Vagina (tissue), 2 donors: ENCODE measurements at regions not wholly inside any gene's neighbourhood (a gene's known extent, or its start where the extent isn't known, plus 50 kb on each side); places are given as distances from the start of the nearest gene placed in this dataset.

ENCODE experiments used
- DNase-seq, 2 donors: peaks; one replicate each; pipeline ENCODE4 v3.0.0-alpha.2; 2017; ENCODE audit errors: extremely low spot score in 2 of 2
- H3K27ac ChIP-seq: fragments of 200-600 bp; sonication (generic); one replicate; pipeline ENCODE4 v1.5.1; 2019
- H3K27me3 ChIP-seq: fragments of 200-600 bp; sonication (generic); one replicate; pipeline ENCODE4 v1.5.1; 2019
- H3K36me3 ChIP-seq, 2 donors: fragments of 200-600 bp; sonication (generic); one replicate each; pipeline ENCODE4 v1.5.1; 2017 to 2019
- H3K4me1 ChIP-seq: fragments of 200-600 bp; sonication (generic); one replicate; pipeline ENCODE4 v1.5.1; 2019
- H3K4me3 ChIP-seq, 2 donors: fragments of 200-600 bp; sonication (generic); 1 replicate in 1 of 2; 2 replicates in 1 of 2; pipeline ENCODE4 v1.5.1; 2016 to 2019
- H3K9me3 ChIP-seq: fragments of 200-600 bp; sonication (generic); one replicate; pipeline ENCODE4 v1.5.1; 2019
- CTCF ChIP-seq, 3 experiments: fragments of 450-650 bp in 2 of 3; fragments of 200-600 bp in 1 of 3; sonication (generic) in 1 of 3; IDR thresholded peaks; one replicate each; pipeline ENCODE4 v1.5.1; 2017 to 2019; ENCODE audit warnings: antibody characterized with exemption in 3 of 3, mild to moderate bottlenecking in 2 of 3, moderate library complexity in 2 of 3
- POLR2A ChIP-seq, 2 donors: fragments of 450-650 bp; IDR thresholded peaks; one replicate each; pipeline ENCODE4 v1.6.1; 2017; ENCODE audit warnings: antibody characterized with exemption in 2 of 2, mild to moderate bottlenecking in 2 of 2, moderate library complexity in 2 of 2
- POLR2AphosphoS5 ChIP-seq, 2 donors: sonication (generic); formaldehyde crosslinking; IDR thresholded peaks; one replicate each; pipeline ENCODE4 v1.9.0; 2017; ENCODE audit warnings: antibody characterized with exemption in 2 of 2, mild to moderate bottlenecking in 2 of 2, low read depth in 1 of 2; ENCODE audit not compliant: insufficient read depth in 1 of 2
- intact Hi-C: fragments of 100-400 bp; cut with DNase I; formaldehyde crosslinking; loops from one replicate; pipeline ENCODE4 v1.15.1; 2023

GRCh38 chr5:157987259-157987658 is 128.3 kb upstream of the CLINT1 start:
- H3K27ac ChIP-seq: no peak overlapping the region
- no peak for TF ChIP-seq CTCF (IDR thresholded peaks at IDR 0.05)
- no peaks in the 10 kb centered on the region for H3K9me3 ChIP-seq
- H3K4me3 ChIP-seq: no peak overlapping the region
- peaks cover 10% of the 10 kb centered on the region for H3K4me1 ChIP-seq
- intact Hi-C loops: no loop called here
- H3K27me3 ChIP-seq: no peaks in the 10 kb centered on the region
- H3K36me3 ChIP-seq: no peaks in the 10 kb centered on the region
- no peak for DNase-seq

GRCh38 chr5:157986431-157986990 is 127.6 kb upstream of the CLINT1 start:
- intact Hi-C loops: no loop called here
- TF ChIP-seq POLR2AphosphoS5 (IDR thresholded peaks at IDR 0.05; ENCODE audit: insufficient read depth in 1 of 2, low read depth in 1 of 2) (no peak), CTCF (IDR thresholded peaks at IDR 0.05) (no peak), POLR2A (IDR thresholded peaks at IDR 0.05) (no peak)
- no peak overlapping the region for H3K4me3 ChIP-seq

GRCh38 chr5:157984611-157985010 is 125.7 kb upstream of the CLINT1 start:
- TF ChIP-seq POLR2AphosphoS5 (IDR thresholded peaks at IDR 0.05; ENCODE audit: insufficient read depth in 1 of 2, low read depth in 1 of 2) (no peak), POLR2A (IDR thresholded peaks at IDR 0.05) (no peak), CTCF (IDR thresholded peaks at IDR 0.05) (no peak)
- Histone ChIP-seq H3K36me3 (no peaks in the 10 kb centered on the region), H3K27me3 (no peaks in the 10 kb centered on the region), H3K4me1 (peaks cover 10% of the 10 kb centered on the region), H3K4me3 (no peak overlapping the region), H3K27ac (no peak overlapping the region), H3K9me3 (no peaks in the 10 kb centered on the region)
- intact Hi-C loops: no loop called here
- DNase-seq: no peak

More at GRCh38 chr5:157986431-157986990, 127.6 kb upstream of the CLINT1 start:
- Histone ChIP-seq H3K9me3 (no peaks in the 10 kb centered on the region), H3K27ac (no peak overlapping the region), H3K27me3 (no peaks in the 10 kb centered on the region), H3K4me1 (peaks cover 10% of the 10 kb centered on the region), H3K36me3 (no peaks in the 10 kb centered on the region)
- no peak for DNase-seq

- no peak for DNase-seq
- intact Hi-C loops: no loop called here
- peaks cover 10% of the 10 kb centered on the region for H3K4me1 ChIP-seq
- no peaks in the 10 kb centered on the region for H3K36me3 ChIP-seq
- no peak overlapping the region for H3K27ac ChIP-seq
- no peaks in the 10 kb centered on the region for H3K9me3 ChIP-seq
- no peaks in the 10 kb centered on the region for H3K27me3 ChIP-seq
- TF ChIP-seq POLR2A (IDR thresholded peaks at IDR 0.05) (no peak), POLR2AphosphoS5 (IDR thresholded peaks at IDR 0.05; ENCODE audit: insufficient read depth in 1 of 2, low read depth in 1 of 2) (no peak), CTCF (IDR thresholded peaks at IDR 0.05) (no peak)
- H3K4me3 ChIP-seq: no peak overlapping the region
Observed at GRCh38 chr5:157983906-157984551, 125.1 kb upstream of the CLINT1 start.

GRCh38 chr5:157978061-157978460 is 119.1 kb upstream of the CLINT1 start:
- H3K36me3 ChIP-seq: no peaks in the 10 kb centered on the region
- TF ChIP-seq CTCF (IDR thresholded peaks at IDR 0.05): no peak
- TF ChIP-seq POLR2AphosphoS5 (IDR thresholded peaks at IDR 0.05; ENCODE audit: insufficient read depth in 1 of 2, low read depth in 1 of 2): no peak
- no peak for TF ChIP-seq POLR2A (IDR thresholded peaks at IDR 0.05)
- intact Hi-C loops: no loop called here
- H3K9me3 ChIP-seq: no peaks in the 10 kb centered on the region
- no peaks in the 10 kb centered on the region for H3K4me1 ChIP-seq
- DNase-seq: no peak
- no peak overlapping the region for H3K4me3 ChIP-seq
- H3K27me3 ChIP-seq: no peaks in the 10 kb centered on the region
- H3K27ac ChIP-seq: no peak overlapping the region
